Stimulated activated CD4-positive, alpha-beta T cell treated with anti-CD3 and anti-CD28 coated beads, TNF-alpha, amount 100 ng/mL, for 4 hours (primary cell): ENCODE measurements at regions not wholly inside any gene's neighbourhood (a gene's known extent, or its start where the extent isn't known, plus 50 kb on each side); places are given as distances from the start of the nearest gene placed in this dataset.
"Not testable (repeated sequence)": the region's sequence is repeated elsewhere in the genome, so short reads cannot be mapped to it uniquely, and the experiment has no call there.

Experiments used
- DNase-seq, 3 experiments: peaks; one replicate each; pipeline ENCODE4 v3.0.0-alpha.2; 2020; ENCODE audit warnings: low read depth in 3 of 3

GRCh38 chr16:21487956-21488355, 111.4 kb upstream of the METTL9 start:
- not testable (repeated sequence) for DNase-seq

DNA sequence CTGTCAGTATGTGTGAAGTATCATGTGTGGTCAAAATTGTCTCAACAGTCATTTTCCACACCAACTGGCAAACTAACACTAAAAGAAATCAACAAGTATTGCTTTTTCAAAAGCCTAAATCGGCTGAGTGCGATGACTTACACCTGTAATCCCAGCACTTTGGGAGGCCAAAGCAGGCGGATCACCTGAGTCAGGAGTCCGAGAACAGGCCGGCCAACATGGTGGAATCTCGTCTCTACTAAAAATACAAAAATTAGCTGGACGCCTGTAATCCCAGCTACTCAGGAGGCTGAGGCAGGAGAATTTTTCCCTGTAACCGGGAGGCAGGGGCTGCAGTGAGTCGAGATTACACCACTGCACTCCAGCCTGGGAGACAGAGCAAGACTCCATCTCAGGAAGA, 100.3 kb upstream of the METTL9 start:
- DNase-seq, result not testable (repeated sequence)

DNA sequence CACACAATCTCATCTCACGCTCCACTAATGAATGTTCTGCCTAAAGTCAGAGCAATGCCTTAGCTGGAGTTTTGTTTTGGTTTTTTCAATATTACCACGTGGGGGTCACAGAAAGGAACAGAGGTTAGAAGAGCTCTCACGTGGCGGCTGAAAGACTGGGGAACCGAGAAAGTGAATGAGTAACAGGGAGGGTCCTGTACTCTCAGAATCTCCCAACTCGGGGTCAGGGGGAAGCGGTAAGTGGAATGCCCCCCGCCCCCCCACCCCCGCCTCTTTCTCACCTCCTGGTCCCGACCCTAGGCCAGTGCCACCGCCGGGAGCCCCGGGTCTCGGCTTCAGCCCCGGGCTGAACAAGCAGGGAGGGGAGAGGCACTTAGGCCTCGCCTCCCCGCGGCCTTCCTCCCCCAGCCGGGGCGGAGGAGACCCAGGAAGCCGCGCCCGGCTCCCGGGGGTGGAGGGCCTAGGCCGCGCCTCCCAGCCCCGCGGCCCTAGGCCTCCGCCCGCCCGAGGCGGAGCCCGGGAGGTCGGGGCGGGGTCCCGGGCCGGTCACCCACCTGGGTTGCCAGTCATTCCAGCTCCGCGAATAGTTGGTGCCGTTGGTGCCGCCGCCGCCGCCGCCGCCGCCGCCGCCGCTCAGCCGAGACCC, 98.0 kb upstream of the METTL9 start:
- DNase-seq, result peak in 2 of 3 experiments; percentile 47 to 56

- peak; percentile 77 to 83 (median 80) for DNase-seq
These were observed 97.3 kb upstream of the METTL9 start for GRCh38 chr16:21501869-21502667.

- not testable (repeated sequence) for DNase-seq
These were observed 95.8 kb upstream of the METTL9 start for GRCh38 chr16:21503574-21503920.

GRCh38 chr16:21503941-21504832, 95.2 kb upstream of the METTL9 start:
- not testable (repeated sequence) for DNase-seq

DNA sequence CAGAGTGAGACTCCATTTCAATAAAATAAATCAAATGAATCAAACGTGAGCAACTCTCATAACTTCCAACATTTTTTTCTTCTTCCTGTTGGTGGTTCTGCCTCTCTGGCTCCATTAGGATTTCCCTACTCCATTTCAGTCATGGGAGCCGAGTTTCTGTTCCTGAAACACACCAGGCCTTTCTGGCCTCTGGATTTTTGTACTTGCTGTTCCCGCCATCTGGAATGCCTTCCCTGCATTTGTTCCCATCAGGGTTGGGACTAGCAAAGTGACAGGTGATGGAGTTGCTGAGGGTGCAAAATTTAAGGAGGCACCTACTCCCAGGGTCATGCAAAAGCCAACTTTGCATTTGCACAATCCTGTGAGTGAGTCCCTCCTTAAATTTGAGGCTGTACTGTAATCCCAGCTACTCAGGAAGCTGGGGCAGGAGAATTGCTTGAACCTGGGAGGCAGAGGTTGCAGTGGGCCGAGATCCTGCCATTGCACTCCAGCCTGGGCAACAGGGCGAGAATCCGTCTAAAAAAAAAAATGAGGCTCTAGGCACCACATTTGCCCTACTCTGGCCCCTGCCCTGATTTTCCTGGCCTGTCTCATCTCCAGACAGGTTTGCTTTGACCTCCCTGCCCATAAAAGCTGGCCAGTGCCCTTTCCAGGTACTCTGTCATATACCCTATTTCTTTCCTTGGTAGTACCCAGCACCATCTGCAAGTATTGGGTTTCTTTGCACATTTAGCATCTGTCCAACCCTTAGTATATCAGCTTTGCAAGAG, 93.4 kb upstream of the METTL9 start:
- not testable (repeated sequence) for DNase-seq

DNA sequence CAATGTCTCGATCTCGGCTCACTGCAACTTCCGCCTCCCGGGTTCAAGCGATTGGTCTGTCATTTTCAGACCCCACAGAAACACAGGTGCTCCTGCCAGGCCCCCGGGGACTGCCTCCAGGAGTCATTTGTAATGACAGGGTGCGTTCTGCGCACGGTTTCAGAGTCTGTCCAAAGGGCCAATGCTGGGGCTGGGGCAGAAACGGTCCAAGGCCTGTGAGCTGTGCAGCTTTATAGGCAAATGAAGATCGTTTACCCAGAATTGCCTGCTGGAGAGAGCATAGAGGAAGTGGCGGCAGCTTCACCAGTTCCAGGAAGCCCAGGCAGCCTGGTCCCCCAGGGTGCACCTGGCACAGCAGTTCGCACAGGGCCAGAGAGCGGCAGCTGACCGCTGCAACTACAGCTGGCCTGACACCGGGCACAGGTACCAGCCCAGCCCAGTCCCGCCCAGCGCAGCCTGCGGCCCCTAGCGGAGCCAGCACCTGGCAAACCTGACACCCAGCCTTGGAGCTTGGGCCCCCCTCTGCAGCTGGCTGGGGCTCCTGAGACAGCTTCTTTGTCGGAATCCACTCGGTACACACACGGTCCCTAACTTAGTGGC, 92.4 kb upstream of the METTL9 start:
- DNase-seq, result not testable (repeated sequence)

DNA sequence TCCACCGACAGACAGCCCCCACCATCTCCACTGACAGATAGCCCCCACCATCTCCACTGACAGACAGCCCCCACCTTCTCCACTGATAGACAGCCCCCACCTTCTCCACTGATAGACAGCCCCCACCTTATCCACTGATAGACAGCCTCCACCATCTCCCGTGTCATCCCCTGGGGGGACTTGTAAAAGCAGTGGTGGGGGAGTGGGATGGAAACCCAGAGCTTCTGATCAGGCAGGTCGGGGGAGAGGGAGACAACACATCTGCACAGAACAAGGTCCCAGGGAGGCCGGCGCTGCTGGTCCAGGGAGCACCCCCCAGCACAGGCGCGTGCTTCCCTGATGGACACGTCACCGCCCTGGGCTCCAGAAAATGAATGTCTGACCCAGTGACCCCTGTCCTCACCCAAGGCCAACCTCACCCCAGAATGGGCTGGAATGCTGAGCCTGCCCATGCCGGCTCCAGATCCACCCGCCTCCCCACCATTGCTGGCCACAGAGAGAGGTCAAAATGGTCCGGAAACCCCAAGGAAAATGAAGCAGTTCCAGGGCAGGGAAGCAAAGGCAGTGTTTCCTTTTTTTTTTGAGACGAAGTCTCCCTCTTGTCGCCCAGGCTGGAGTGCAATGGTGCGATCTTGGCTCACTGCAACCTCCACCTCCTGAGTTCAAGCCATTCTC, 91.6 kb upstream of the METTL9 start:
- DNase-seq, result not testable (repeated sequence)

- not testable (repeated sequence) for DNase-seq
These were observed 90.5 kb upstream of the METTL9 start for GRCh38 chr16:21508661-21509436.

DNA sequence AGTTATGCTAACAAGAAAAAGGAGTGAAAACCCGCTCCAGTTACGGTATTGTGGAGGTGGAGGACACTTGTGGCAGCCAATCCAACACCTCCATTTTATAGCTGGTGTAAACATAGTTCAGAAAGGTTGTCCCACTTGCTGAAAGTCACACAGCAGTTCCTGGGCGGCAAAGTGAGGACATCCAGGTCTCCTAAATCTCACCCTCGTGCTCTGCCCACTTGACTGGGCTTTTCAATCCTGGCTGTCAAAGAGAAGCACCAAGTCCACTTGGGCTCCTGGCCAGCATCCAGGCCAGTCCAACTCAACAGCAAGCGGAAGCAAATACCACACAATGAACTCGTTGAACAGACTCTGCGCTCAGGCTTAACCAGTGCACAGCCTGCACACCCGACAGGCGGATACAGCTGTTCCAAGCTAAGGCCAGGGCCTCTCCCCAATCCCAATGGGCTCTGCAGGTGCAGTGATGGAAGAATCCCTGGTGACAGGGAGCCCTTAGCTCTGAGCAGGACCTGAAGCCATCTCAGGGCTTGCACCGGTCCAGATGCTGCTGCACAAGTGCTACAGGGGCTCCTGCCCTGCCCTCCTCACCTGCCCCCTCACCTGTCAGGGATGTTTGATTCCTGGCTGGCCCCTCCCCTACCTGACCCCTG, 89.8 kb upstream of the METTL9 start:
- not testable (repeated sequence) for DNase-seq

- not testable (repeated sequence) for DNase-seq
These were observed 88.5 kb upstream of the METTL9 start for GRCh38 chr16:21510869-21511255.

DNA sequence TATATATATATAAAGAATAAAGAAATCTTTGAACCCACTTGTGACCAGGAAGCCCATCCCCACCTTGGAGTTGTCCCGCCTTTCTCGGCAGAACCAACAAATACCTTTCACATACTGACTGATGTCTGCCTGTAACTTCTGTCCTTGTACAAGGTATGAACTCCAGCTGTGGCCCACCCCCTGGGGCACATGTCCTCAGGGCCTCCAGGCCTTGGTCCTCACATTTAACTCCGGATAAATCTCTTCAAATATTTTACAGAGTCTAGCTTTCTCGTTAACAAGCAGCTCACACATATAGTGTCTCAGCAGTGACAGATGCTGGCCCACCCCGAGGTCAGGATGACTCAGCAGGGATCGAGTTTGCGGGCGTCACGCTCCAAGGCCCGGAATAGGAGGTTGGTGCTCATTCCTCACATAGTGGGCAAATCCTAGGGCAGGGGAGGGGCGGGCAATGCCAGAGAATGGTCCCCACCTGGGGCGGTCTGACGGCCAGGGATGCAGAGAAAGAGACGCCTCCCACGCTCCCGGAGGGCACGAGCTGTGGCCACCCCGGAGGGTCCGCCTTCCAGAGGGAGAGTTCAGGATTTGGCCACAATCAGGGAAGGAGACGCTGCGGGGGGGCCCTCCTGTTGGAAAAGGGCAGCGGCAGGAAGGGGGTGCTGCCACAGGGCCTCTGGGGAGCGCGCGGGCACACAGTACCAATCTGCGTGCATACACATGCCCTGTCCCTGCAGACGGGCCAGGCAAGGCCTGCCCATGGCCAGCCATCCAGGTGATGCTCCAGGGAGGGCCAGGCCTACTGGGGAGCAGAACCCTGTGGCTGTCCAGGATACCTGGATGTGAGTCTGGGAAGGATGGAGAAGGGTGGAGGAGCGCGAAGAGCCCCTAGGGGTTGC, 87.8 kb upstream of the METTL9 start:
- DNase-seq, result not testable (repeated sequence)

- not testable (repeated sequence) for DNase-seq
These were observed 86.8 kb upstream of the METTL9 start for GRCh38 chr16:21512280-21513192.

- not testable (repeated sequence) for DNase-seq
These were observed 86.0 kb upstream of the METTL9 start for GRCh38 chr16:21513337-21513741.

DNA sequence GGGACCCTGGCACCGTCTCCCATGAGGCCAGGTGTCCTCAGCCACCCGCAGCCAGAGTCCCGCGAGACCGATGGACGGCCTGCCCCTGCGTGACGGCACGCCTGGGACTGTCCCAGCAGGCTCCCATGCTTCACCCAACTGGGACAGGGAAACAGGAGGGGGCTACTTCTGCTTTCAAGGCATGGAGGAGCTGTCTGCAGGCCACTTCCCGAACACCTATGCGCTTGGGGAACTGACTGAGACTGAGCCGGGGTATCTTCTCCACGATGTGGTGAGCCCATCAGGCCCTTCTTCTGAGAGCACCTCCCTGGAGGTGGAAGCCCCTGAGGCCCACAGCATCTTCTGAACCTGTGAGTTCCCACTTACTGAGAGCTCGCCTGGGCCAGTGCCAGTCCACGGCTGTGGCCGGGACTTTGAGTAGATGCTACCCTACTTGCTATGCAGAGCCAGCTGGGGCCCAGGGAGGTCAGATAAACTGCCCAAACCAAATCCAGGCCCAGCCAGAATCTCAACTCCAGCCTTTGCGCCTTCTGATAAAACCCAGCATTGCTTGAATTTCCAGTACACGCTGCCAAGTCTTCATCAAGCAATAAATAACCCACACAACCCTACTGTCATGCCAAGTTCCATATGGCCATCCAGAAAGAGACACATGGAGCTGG, 85.4 kb upstream of the METTL9 start:
- DNase-seq, result not testable (repeated sequence)
